Tibial artery (tissue), 4 donors: ENCODE measurements at regions not wholly inside any gene's neighbourhood (a gene's known extent, or its start where the extent isn't known, plus 50 kb on each side); places are given as distances from the start of the nearest gene placed in this dataset.
"Not testable (repeated sequence)": the region's sequence is repeated elsewhere in the genome, so short reads cannot be mapped to it uniquely, and the experiment has no call there.

Experiments
- DNase-seq, 2 donors: peaks; one replicate each; pipeline ENCODE4 v3.0.0-alpha.2; 2019
- H3K27ac ChIP-seq, 2 donors: fragments of 200-600 bp; sonication (generic) in 1 of 2; 1 replicate in 1 of 2; 2 replicates in 1 of 2; pipeline ENCODE4 v1.5.1; 2018 to 2019; ENCODE audit warnings: mild to moderate bottlenecking in 1 of 2
- H3K27me3 ChIP-seq, 2 donors: fragments of 200-600 bp; sonication (generic) in 1 of 2; one replicate each; pipeline versions ENCODE4 v1.5.1 to v1.6.0; 2016 to 2019
- H3K36me3 ChIP-seq, 3 donors: fragments of 200-600 bp; sonication (generic) in 2 of 3; one replicate each; pipeline ENCODE4 v1.5.1; 2016 to 2019; ENCODE audit warnings: mild to moderate bottlenecking in 2 of 3
- H3K4me1 ChIP-seq, 4 donors: fragments of 200-600 bp; sonication (generic) in 2 of 4; 1 replicate in 3 of 4; 2 replicates in 1 of 4; pipeline ENCODE4 v1.5.1; 2016 to 2019
- H3K4me3 ChIP-seq, 2 donors: fragments of 200-600 bp; sonication (generic) in 1 of 2; 1 replicate in 1 of 2; 2 replicates in 1 of 2; pipeline ENCODE4 v1.5.1; 2018 to 2019; ENCODE audit warnings: mild to moderate bottlenecking in 2 of 2
- H3K9me3 ChIP-seq, 3 donors: fragments of 200-600 bp; sonication (generic) in 1 of 3; one replicate each; pipeline ENCODE4 v1.5.1; 2016 to 2019
- CTCF ChIP-seq, 2 experiments: fragments of 200-600 bp in 1 of 2; fragments of 450-650 bp in 1 of 2; IDR thresholded peaks; one replicate each; pipeline ENCODE4 v1.5.1; 2017 to 2019; ENCODE audit warnings: antibody characterized with exemption in 2 of 2, mild to moderate bottlenecking in 1 of 2, moderate library complexity in 1 of 2
- intact Hi-C: fragments of 100-400 bp; cut with DNase I; formaldehyde crosslinking; loops from one replicate; pipeline ENCODE4 v1.15.0; 2023; ENCODE audit warnings: low total_unique reads

GRCh38 chr15:92845126-92845508 lies 55.0 kb upstream of the CHD2 start:
- H3K27ac ChIP-seq: no peak overlapping the region

GRCh38 chr15:92846741-92847140 lies 53.4 kb upstream of the CHD2 start:
- H3K4me1 ChIP-seq: no peaks in the 10 kb centered on the region
- no peak for TF ChIP-seq CTCF (IDR thresholded peaks at IDR 0.05)
- intact Hi-C loops: no loop called here
- no peaks in the 10 kb centered on the region for H3K36me3 ChIP-seq
- H3K9me3 ChIP-seq: no peaks in the 10 kb centered on the region
- DNase-seq: no peak
- no peak overlapping the region for H3K27ac ChIP-seq
- H3K4me3 ChIP-seq: no peak overlapping the region
- no peaks in the 10 kb centered on the region for H3K27me3 ChIP-seq

More at GRCh38 chr15:92845126-92845508, 55.0 kb upstream of the CHD2 start:
- no peaks in the 10 kb centered on the region for H3K36me3 ChIP-seq
- H3K4me3 ChIP-seq: no peak overlapping the region
- intact Hi-C loops: no loop called here
- H3K4me1 ChIP-seq: peaks cover 0 to 5% (median 0%) of the 10 kb centered on the region in 4 donors
- DNase-seq: no peak
- no peak for TF ChIP-seq CTCF (IDR thresholded peaks at IDR 0.05)
- no peaks in the 10 kb centered on the region for H3K27me3 ChIP-seq
- no peaks in the 10 kb centered on the region for H3K9me3 ChIP-seq

- intact Hi-C loops: no loop called here
- no peak for DNase-seq
Observed at GRCh38 chr15:92847841-92848240, 52.3 kb upstream of the CHD2 start.

GRCh38 chr15:92848464-92848851 lies 51.7 kb upstream of the CHD2 start:
- Histone ChIP-seq H3K27me3 (no peaks in the 10 kb centered on the region), H3K4me1 (peaks cover 0 to 7% (median 0%) of the 10 kb centered on the region in 4 donors), H3K36me3 (no peaks in the 10 kb centered on the region), H3K9me3 (no peaks in the 10 kb centered on the region), H3K4me3 (no peak overlapping the region), H3K27ac (no peak overlapping the region)
- DNase-seq: no peak
- intact Hi-C loops: no loop called here
- TF ChIP-seq CTCF (IDR thresholded peaks at IDR 0.05): no peak

More at GRCh38 chr15:92847841-92848240, 52.3 kb upstream of the CHD2 start:
- TF ChIP-seq CTCF (IDR thresholded peaks at IDR 0.05): no peak
- Histone ChIP-seq H3K4me1 (peaks cover 0 to 1% (median 0%) of the 10 kb centered on the region in 4 donors), H3K4me3 (no peak overlapping the region), H3K36me3 (no peaks in the 10 kb centered on the region), H3K27me3 (no peaks in the 10 kb centered on the region), H3K27ac (no peak overlapping the region), H3K9me3 (no peaks in the 10 kb centered on the region)

GRCh38 chr15:92848852-92849598 lies 51.1 kb upstream of the CHD2 start:
- H3K4me3 ChIP-seq: no peak overlapping the region
- H3K27me3 ChIP-seq: no peaks in the 10 kb centered on the region
- DNase-seq: no peak
- no peak for TF ChIP-seq CTCF (IDR thresholded peaks at IDR 0.05)
- no peaks in the 10 kb centered on the region for H3K9me3 ChIP-seq
- H3K27ac ChIP-seq: no peak overlapping the region
- intact Hi-C loops: no loop called here
- no peaks in the 10 kb centered on the region for H3K36me3 ChIP-seq
- peaks cover 0 to 7% (median 0%) of the 10 kb centered on the region in 4 donors for H3K4me1 ChIP-seq

- H3K27ac ChIP-seq, intact Hi-C loops, H3K9me3 ChIP-seq, H3K36me3 ChIP-seq, H3K4me3 ChIP-seq, H3K27me3 ChIP-seq, DNase-seq, H3K4me1 ChIP-seq: not testable (repeated sequence)
Observed at GRCh38 chr15:92850218-92850617, 49.9 kb upstream of the CHD2 start.
